NCI-H2107 treated with DMSO at 0.1 percent for 48 hours (cell line): ENCODE measurements at regions not wholly inside any gene's neighbourhood (a gene's known extent, or its start where the extent isn't known, plus 50 kb on each side); places are given as distances from the start of the nearest gene placed in this dataset.

ENCODE experiments used
- DNase-seq: peaks from one replicate; lab custom pipeline; 2025; ENCODE audit not compliant: unreplicated experiment; lab: John Stamatoyannopoulos, UW

DNA sequence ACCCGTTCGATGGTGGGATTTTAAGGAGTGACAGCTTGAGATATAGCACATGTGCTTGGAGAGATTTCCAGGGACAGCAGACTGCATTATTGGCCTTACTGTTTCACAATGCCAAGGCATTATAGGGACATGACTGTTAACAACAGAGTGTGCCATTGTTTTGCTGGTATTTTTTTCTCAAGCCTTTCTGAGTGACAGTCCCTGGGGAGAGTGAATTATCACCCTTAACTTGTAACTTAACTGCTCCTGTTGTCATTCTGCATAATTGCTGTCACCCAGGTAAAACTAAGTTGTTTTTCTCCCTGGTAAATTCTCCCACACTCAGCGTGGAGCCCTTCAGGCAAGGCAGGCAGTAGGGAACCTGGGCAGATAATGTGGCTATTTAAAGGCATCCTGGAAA lies 989.2 kb upstream of the LCORL start:
- no peak for DNase-seq

DNA sequence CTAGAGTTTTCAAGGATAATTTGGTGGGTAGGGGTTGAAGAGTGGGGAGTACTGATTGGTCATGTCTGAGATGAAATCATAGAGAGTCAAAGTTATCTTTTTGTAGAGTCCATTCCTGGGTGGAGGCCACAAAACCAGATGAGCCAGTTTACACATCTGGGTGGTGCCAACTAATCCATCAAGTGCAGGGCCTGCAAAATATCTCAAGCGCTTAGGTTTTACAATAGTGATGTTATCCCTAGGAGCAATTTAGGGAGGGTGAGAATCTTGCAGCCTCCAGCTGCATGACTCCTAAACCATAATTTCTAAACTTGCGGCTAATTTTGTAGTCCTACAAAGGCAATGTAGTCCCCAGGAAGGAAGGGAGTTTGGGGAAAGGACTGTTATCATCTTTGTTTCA lies 988.3 kb upstream of the LCORL start:
- DNase-seq = no peak

DNA sequence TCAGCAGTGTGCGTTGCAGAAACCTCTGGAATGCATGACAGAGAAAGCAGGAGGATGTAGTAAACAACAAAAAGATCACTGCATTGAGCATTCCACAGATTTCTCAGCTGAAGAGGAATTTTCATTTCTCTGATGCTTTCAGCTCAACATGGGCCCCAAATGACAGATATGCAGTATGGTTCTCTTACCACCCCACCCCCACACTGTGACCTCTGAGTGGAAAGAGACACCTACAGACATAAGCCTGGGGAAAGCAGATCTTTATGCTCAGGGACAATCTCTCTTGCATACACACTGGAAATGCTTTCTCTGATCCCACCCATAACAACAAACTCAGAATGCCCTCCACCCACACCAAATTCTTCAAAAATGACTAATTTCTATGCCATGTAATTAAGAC lies 983.7 kb upstream of the LCORL start:
- no peak for DNase-seq

- no peak for DNase-seq
These were observed 980.6 kb upstream of the LCORL start for GRCh38 chr4:19002170-19002569.

- DNase-seq = no peak
These were observed 978.0 kb upstream of the LCORL start for GRCh38 chr4:18999595-18999994.

GRCh38 chr4:18981234-18981615 lies 959.7 kb upstream of the LCORL start:
- DNase-seq = no peak

DNA sequence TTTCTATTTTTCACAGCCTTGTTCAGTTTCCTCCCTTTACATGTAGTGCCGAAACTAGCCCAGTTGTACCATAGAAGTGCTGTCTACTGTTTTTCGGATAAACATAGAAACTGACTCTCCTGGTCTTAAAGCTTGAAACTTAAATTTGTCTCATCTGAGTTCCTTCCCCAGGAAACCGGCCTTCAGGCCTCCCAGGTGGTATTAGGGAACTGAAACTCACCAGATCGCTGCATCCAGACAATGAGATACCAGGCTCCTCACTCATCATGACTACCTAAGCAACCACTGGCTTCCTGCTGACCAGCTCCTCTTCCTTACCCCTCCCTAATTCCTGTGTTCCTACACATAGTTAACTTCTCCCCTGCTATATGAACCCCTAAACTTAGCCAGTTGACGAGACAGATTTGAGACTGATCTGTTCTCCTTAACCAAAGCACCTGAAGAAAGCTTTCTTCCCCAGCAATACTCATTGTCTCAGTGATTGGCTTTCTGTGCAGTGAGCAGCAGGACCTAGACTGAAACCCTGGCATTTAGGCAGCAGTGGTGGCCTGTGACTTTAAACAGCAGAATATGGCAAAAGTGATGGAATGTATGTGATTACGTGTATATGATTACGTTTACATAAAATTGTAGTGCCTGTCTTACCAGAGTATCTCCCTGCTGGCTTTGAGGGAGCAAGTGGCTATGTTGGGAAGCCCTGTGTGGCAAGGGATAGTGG lies 959.1 kb upstream of the LCORL start:
- DNase-seq = no peak

- DNase-seq = no peak
These were observed 955.3 kb upstream of the LCORL start for GRCh38 chr4:18976884-18977283.

DNA sequence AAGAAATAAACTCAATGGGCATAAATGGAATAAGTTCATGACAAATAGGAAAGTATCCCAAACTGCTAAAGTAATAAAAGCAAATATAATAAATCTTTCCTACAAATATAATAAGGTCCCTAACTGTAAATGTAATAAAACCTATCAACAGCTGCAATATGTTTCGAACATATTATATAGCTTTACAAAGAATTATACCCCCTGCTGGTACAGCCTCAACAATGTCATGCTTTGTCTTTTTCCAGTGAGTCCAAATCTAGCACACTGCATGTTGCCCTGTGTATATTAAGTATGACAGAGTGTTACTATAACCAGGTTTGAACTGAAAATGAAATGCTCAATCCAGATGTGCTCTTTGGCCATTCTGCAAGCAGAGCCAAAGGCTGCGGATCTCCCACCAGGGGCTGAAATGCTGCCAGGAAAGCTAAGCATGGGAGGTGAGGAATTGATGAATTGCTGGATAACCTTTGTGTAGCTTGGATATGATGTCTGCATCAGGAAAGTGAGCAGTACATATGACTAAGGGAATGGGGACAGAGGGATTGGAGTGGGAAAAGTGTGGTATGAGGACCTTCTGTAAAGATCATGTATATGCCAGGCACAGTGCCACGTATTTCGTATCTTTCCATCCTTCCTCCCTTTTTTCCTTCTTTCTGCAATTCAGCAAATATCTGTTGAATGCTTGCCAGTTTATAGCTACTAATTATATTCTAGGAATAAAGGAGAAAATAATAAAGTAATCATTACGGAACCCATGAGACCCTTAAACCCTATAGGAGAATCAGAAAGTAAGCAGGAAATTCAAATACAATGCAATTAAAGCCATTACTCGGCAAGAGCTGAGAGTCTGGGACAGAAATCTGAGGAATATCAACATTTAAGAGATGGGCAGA lies 954.6 kb upstream of the LCORL start:
- no peak for DNase-seq

DNA sequence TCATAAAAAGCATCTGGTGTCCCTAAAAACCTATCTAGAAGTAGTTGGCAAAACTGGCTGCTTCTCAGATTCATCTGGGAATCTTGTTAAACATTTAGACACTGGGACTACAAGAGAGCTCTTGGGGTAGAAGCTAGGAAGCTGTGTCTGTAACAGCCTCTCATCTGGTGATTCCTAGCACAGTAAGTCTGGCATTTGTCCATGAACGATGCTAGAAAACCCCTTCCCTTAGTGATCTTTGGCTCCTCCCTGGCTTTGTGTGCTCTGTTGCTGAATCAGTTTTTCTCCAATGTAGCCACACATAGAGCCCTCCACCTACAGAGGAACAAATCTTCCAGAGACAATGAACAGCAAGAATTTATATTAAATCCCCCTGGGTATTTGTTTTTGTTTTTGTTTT lies 951.7 kb upstream of the LCORL start:
- no peak for DNase-seq

DNA sequence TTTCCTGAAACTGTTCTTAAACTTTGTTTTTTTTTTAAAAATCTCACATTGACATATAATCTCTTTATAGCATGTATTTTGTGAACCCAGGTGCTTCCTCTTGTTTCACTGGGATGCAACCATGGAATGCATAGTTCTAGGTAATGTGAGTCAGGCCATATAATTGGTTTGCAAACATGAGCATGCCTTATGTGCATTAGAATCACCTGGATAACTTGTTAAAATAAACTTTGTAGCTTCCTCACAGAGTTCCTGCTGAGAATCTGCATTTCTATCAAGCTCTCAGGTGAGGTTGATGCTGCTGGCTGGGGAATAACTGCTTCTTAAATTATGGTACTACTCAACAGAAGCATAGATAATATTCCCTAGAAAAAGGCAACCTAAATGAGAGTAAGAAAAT lies 940.3 kb upstream of the LCORL start:
- DNase-seq = no peak

GRCh38 chr4:18961266-18961665 lies 939.7 kb upstream of the LCORL start:
- no peak for DNase-seq

DNA sequence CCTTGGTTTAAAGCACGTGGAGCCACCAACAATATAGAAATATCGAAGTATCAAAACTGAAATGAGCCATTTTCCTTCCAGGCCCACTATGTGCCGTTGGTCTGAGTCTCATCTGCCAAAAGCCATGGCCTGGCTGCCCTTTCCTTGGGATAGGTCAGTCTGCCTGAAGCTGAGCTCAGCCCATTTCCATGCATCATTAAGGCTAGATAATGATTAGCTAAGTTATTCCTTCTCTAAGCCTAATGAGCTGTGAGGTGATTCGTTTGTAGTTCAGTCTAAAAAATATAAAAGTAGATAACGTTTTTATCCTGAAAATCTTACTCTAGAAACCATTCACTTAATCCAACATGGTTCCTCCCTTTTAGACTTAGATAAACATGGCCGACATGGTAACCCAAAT lies 936.2 kb upstream of the LCORL start:
- no peak for DNase-seq

GRCh38 chr4:18954538-18954937 lies 933.0 kb upstream of the LCORL start:
- no peak for DNase-seq

DNA sequence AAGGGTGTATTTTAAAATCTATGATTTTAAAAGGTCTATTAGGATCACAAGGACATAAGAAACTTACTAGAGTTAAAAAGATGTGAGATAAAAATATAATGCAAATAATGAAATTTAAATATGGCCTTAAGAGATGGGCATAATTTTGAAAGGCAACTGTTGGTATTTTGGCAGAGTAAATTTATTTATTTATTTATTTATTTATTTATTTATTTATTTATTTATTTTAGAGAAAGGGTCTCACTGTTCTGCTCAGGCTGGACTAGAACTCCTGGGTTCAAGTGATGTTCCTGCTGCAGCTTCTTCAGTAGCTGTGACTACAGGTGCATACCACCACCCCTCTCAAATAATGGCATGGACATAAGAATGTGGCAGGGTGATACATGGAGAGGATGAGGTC lies 932.1 kb upstream of the LCORL start:
- DNase-seq = no peak

- DNase-seq = no peak
These were observed 923.9 kb upstream of the LCORL start for GRCh38 chr4:18945464-18945863.

- no peak for DNase-seq
These were observed 921.3 kb upstream of the LCORL start for GRCh38 chr4:18942874-18943273.

- no peak for DNase-seq
These were observed 917.0 kb upstream of the LCORL start for GRCh38 chr4:18938343-18939099.

- DNase-seq = no peak
These were observed 916.2 kb upstream of the LCORL start for GRCh38 chr4:18937746-18938145.

GRCh38 chr4:18937080-18937479 lies 915.5 kb upstream of the LCORL start:
- DNase-seq = no peak

GRCh38 chr4:18935659-18936345 lies 914.2 kb upstream of the LCORL start:
- no peak for DNase-seq
